SKM-1 treated with dmso at 0.1 percent for 144 hours (cell line): ENCODE measurements at regions not wholly inside any gene's neighbourhood (a gene's known extent, or its start where the extent isn't known, plus 50 kb on each side); places are given as distances from the start of the nearest gene placed in this dataset.
"Not testable (repeated sequence)": the region's sequence is repeated elsewhere in the genome, so short reads cannot be mapped to it uniquely, and the experiment has no call there.

ENCODE experiments used
- DNase-seq: peaks from one replicate; lab custom pipeline; 2025; ENCODE audit not compliant: unreplicated experiment; lab: John Stamatoyannopoulos, UW

DNA sequence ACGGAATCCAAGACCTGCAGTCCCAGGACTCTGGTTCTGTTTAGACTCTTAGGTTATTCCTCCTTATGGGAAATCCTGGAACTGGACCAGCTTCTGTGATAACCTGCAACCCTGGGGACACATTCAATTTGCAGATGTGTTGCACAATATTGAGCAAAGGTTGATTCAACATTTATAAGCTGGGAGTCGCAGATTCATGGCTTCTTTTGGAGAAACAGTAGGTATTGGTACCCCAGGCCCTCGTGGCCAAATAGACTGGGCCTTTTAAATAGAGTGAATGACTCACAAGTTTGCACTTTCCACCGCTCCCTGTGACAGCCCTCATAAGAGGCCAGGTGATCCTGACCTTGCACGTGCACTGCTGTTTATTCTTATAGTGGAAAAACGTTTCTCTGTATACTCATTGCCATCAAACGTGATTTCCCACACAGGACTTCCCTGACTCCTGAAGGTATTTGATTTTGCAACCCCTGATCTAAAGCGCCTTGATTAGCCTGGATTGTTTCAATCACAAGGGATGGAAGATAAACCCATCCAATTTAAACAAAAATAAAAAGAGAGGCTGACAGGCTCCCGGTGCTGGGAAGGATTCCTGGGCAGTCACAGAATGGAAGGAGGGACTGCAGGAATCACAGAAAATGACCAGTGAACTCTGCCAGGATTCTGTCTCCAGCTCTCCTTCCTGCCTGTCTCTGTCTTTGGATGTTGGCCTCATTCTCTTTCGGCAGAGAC is 98.0 kb downstream of the VCPKMT start:
- no peak for DNase-seq

DNA sequence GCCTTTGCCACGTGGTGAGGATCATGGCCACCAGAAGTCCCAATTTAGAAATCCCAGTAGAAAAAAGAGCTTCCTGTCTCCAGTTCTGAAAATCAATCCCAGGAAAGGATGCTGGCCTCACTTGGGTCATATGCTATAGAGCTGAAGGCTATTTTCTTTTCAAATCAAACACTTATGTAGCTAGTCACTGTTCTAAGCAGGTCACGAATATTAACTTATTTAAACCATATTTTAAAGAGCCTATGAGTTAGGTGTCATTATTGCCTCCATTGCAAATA is 97.5 kb downstream of the VCPKMT start:
- no peak for DNase-seq

DNA sequence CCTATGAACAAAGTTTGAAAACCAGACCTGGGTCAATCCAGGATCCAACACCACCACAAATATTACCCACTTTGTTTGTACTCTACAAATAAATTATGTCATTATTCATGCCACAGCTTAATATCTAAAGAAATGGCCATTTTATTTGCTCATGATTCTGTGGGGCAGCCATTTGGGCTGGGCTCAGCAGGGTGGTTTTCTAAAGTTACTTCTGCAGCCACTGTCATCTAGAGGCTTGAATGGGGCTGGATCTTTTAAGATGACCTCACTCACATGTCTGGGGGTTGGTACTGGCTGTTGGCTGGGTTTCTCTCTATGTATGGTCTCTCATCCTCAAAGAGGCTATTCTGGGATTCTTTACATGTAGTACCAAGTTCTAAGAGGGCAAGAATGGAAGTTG is 96.2 kb downstream of the VCPKMT start:
- no peak for DNase-seq

DNA sequence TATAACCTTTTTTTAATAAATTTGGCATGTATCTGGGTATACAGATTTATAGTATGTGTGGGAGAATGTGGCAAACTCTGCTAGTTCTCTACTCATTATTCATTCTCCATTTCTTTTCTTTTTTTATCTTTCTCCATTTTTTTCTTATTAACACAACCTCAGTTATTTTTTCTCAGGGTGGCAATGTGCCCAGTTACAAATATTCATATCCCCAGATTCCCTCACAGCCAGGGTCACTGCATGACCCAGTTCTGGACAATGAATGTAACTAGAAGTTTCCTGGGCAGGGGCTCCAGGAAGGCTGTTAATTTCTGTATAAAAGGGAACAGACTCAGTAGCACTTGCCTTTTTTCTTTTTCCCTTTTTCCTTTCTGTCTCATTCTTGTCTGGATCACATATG is 95.6 kb downstream of the VCPKMT start:
- no peak for DNase-seq

DNA sequence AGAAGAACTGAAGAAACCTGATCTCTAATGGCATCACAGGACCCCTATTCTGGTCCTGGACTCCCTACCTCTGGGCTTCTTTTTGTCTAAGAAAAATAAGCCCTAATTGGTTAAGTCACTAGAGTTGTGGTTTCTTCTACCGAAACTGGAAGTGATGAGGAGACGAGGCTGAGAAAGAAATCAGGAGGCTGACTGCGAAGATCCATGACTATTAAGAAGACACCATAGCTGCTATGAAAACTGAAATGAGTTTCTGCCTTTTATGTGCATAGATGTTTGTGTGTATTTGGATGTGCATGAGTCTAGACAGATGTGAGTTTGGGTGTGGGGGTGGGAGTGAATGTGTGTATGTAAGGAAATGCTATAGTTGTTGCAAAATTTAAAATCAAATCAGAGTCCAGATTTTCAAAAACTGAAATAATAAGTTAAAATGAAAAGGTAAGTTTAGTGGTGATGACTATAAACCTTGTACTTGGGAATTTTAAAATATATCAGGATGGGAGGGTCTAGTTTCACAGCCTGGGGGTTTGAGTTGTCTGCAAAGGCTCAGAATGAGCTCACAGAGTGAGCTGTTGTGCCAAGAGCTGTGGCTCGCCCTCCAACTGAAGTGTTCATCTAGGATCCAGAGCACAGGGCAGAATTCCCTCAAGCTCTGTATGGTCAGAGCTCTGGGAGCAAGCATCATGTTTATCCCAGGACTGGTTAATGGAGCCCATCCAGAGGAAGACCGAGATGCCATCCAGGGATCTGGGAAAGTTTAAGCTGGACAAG is 94.9 kb downstream of the VCPKMT start:
- no peak for DNase-seq

DNA sequence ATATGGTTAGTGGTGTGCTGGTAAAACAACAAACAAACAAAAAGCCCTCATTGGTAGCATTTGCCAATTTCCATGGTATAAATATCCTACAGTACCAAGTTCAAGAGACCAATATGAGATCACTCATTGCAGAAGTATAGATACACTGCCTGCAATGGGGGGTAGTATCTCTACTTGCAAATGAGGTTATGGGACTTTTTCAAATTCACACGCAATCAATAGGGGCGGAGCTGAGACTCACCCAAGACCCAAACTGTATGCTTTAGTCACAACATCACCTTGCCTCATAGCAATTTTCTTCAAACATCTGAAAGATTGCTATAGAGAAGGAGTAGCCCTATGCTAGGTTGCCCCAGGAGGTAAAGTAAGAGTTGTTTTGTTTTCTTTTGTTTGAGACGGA is 93.7 kb downstream of the VCPKMT start:
- DNase-seq: no peak

DNA sequence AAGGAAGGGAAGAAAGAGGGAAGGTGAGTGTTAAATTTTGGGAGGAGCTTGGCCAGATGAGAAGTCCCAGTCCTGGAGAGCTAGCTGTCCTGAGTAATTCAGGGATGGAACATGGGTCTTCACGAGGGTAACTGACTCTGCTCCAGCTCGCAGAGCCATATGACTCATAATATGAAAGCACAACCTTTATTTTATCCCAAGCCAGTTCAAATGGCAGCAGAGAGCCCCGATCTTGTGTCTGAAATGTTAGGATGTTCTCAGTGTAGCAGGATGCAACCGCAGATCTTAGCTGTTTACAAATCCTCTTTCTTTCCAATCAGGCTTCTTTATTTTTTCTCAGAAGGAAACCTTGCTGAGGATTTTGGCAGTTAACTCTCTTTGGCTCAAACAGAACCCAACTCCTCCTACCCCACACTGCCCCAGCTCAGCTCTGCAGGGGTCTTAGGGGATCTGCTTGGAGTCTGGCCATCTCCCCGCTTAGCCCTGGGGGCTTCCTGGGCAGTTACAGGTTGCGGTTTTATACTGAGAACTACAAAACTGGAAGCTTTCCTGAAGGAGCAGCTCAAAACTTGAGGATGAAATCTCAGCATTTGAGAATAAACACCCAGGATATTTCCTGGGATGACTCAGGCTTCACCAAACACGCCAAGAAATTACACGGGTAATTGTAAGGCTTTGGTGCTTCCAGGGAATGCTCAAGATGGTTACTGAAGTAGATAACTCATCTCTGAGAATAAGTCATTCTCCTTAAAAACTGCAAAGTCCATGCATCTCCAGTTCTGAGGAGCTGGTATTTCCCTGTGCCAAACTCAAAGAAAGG is 92.5 kb downstream of the VCPKMT start:
- DNase-seq: no peak

DNA sequence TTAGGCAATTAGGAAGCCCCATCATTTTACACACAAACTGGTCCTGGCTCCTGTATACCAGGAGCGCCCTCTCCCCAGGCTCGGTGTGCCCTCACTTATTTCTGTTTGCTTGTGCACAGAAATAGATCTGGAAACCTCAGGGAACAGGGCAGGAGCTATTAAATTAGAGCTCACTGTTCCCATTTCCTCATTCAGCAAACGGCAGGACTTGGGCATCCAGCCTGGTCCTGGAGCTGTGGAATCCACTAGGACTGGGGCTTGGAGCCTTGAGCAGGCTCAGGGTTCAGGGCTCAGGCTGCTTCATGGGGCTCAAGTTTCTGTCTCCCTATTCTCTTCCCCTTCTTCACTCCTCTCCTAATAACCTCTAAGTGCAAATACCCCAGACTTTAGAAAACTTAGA is 91.3 kb downstream of the VCPKMT start:
- DNase-seq: no peak

DNA sequence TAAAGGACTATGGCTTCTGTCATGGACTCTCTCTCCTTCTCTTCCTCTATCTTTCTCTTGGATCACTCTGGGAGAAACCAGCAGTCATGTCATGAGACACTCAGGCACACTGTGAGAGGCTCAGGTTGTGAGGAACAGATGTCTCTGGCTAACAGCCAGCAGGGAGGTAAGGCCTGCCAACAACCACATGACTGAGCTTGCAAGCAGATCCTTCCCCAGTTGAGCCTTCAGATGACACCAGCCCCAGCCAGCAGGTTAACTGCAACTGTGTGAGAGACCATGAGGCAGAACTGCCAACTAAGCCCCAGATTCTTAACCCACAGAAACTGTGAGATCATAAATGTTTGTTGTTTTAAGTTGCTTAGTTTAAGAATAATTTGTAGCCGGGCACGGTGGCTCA is 90.6 kb downstream of the VCPKMT start:
- no peak for DNase-seq

DNA sequence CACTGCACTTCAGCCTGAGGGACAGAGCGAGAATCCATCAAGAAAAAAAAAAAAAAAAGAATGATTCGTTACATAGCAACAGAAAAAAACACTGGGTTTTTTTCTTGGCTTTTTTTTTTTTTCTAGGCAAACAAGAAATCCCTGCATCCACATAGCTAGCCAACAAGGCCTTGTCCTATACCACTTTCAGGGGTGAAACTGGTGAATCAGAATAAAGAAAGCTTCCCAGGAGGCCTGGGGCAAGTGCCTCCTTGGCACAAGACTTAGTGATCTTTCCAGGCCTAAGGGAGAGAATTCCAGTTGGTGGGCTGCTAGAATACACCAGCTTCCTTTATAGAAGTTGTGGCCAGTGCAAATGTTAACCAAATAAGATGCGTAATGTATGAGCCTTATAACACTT is 90.0 kb downstream of the VCPKMT start:
- no peak for DNase-seq

DNA sequence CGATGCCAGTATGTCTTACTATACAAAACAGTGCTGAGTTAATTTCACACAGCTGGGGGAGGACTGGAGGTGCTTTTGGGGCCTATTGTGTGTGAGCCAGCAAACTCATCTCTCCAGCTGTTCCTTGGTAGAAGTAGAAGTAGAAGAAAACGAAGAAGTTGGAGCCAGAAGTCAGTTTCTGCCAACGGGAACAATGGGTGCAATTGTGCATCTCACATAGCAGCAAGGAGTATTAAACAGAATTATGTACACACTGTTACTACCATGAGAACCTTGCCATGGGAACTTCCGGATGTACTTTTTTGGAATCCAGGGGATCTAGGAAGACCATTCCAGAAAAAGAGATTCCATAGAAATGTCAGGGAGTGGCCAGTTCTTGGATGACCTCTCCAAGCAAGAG is 88.6 kb downstream of the VCPKMT start:
- DNase-seq: no peak

DNA sequence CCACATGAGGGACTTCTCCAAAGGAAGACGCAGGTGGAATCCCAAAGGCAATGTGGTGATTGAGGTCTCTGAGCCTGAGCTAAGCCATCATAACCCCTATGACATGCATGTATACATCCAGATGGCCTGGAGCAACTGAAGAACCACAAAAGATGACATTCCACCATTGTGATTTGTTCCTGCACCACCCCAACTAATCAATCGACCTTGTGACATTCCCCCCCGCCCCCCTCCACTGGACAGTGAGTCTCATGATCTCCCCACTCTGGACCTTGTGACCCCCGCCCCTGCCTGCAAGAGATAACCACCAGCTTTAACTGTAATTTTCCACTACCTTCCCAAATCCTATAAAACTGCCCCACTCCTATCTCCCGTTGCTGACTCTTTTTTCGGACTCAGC is 87.9 kb downstream of the VCPKMT start:
- no peak for DNase-seq

DNA sequence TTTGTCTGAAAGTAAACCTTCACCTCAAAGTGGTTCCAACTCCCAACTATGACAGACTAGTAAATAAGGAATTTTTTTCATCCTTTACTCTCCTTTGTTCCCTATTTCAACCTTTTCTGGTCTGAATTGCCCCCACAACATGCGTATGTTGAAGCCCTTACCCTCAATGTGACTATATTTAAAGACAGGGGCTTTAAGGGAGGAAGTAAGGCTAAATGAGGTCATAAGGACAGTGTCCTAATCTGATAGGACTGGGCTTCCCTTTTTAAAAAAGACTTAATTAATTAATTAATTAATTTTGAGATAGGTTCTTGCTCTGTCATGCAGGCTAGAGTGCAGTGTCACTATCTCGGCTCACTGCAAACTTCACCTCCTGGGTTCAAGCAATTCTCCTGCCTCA is 86.3 kb downstream of the VCPKMT start:
- DNase-seq: no peak

DNA sequence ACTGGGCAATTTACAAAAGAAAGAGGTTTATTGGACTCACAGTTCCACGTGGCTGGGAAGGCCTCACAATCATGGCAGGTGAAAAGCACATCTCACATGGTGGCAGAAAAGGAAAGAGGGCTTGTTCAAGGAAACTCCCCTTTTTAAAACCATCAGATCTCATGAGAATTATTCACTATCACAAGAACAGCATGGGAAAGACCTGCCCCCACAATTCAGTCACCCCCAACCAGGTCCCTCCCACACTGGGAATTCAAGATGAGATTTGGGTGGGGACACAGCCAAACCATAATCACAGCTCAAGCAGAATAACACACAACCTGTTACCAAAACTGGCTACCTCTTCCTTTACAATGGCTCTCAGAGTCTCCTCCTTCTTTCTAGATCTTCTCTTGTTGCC is 85.5 kb downstream of the VCPKMT start:
- not testable (repeated sequence) for DNase-seq

DNA sequence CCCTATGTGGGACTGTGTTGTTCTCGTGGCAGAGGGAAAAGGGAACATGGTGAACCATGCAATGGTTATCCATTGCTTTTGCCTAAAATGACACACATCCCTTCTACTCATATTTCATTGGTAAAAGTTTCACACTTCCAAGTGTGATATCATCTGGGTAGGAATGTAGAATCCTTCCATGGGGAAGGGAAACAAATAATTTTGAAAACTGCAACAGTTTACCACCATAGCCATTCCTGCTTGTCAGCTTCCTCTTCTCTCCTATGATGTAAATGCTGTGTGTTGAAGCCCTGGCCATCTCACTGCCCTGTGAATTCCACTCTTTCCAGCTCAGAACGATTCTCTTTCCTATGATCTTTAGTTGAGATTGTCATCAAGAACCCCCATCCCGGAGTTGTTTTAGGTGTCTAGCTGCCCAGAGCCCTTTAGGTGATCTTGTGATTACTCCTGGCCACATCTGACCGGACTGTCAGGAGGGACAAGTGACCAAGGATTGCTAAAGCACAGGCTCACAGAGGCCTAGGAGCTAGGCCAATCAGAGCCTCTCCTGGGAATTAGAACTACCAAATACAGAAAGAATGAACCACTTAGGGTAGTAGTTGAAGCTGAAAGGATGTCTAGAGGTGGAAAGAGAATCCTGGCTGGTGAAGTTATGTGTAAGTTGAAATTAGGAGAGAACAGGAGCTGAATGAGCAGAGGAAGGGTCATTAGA is 84.6 kb downstream of the VCPKMT start:
- no peak for DNase-seq

DNA sequence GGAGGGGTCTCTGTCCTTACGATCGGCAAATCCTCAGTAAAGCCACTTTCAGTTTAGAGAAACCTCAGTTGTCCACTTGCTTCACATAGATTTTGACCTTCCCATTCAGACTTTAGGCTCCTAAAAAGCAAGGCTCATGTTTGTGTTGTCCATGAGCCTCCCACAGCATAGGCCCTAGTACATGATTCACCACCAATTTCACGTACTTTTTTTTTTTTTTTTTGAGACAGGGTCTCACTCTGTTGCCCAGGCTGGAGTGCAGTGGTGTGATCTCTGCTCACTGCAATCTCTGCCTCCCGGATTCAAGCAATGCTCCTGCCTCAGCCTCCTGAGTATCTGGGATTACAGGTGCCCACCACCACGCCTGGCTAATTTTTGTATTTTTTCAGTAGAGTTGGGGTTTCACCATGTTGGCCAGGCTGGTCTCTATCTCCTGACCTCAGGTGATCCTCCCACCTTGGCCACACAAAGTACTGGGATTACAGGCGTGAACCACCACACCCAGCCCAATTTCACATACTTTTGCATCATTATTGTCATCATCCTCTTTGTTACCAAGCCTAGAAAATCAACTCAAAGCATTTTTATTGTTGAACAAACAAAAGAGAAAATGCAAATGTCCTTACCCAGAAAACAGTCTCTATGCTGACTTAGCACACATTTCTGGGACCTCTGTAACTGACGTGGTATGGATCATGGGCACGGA is 83.8 kb downstream of the VCPKMT start:
- not testable (repeated sequence) for DNase-seq

DNA sequence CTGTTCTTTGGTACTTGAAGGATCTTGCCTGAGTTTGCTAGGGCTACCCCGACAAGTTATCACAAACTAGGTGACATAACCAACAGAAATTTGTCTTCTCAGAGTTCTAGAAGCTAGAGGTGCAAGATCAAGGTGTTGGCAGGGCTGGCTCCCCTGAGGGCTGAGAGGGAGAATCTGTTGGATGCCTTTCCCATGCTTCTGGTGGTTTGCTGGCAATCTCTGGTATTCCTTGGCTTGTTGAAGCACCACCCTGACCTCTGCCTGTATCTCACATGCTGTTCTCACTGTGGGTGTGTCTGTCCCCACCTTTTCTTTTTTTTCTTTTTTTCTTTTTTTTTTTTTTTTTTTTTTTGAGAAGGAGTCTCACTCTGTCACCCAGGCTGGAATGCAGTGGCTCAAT is 81.2 kb downstream of the VCPKMT start:
- DNase-seq: no peak

DNA sequence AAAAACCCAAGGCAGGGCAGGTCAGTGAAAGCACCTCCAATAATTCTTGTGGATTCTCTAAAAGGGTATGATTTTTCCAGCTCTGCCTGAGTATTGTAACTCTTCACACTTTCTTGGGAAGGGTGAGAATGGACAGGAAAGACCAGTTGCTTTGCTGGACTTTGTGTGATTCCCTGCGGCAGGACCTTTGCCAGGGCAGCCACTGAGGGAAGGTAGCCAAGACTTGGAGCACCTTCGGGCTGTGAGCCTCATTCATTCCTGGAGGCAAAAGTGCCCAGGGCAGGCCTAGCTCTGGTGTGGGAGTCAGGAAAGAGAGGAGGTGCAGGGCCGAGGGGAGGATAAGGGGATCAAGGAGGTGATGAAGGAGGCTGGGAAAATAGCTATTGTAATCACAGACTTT is 80.2 kb downstream of the VCPKMT start:
- DNase-seq: no peak

DNA sequence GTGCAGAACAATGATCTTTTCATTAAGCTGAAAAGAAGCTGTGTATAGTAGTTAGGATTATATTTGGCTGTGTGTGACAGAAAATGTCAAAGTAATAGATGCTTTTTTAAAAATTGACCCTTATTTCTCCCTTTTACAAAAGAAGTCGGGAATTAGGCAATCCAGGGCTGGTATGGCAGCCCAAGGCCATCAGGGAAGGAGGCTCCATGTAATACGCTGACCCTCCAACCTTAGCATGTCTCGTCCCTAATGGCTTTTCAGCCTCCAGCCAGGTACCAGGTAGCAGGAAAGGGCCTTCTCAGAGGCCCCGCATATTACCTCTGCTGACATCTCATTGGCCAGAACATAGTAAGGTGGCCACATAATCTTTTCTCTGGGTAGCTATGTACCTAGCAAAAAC is 79.7 kb downstream of the VCPKMT start:
- no peak for DNase-seq

DNA sequence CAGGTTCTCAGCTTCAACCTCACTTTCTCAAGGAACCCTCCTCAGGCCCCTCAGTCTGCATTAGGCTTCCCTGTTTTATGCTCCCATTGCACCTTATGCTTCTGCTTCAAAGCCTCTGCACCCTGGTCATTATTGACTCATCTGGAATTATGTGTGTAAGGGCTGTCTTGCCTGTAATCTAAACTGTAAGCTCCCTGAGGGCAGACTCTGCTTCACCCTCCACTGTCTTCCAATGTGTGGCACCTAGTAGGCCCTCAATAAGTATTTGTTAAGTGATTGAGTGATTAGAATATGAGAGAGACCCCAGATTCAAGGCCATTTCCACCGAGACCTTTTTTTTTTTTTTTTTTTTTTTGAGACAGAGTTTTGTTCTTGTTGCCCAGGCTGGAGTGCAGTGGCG is 79.1 kb downstream of the VCPKMT start:
- no peak for DNase-seq

DNA sequence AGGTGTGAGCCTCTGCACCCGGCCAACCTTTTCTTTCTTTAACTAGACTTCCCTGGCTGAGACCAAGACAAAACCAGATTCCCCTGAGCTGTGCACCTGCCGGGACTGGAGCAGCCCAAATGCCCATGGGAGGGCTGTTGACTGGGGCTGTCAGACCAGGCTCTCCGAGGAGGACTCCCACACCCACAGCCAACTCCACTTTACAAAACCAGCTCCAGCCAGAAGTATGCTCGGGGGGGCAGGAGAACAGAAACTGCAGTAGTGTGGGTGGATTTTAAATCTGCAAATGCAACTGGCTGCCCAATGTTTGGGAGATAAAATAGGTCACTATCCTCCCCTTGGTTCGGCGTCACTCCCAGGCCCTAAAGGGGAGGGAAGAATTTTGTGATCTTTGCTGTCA is 78.5 kb downstream of the VCPKMT start:
- no peak for DNase-seq
